Activated CD8-positive, alpha-beta memory T cell treated with anti-CD3 and anti-CD28 coated beads, Interleukin-2, amount 50 U/mL, for 24 hours (primary cell): ENCODE measurements at regions not wholly inside any gene's neighbourhood (a gene's known extent, or its start where the extent isn't known, plus 50 kb on each side); places are given as distances from the start of the nearest gene placed in this dataset.
A peak's percentile ranks its signal among the peaks of the same experiment; 100 is the strongest.
"Not testable (repeated sequence)": the region's sequence is repeated elsewhere in the genome, so short reads cannot be mapped to it uniquely, and the experiment has no call there.

Experiments
- DNase-seq: peaks from one replicate; pipeline ENCODE4 v3.0.0-alpha.2; 2020; ENCODE audit errors: extremely low read depth

- DNase-seq, result no peak
Observed at GRCh38 chr5:101751105-101751504, 545.0 kb downstream of the SLCO4C1 start.

DNA sequence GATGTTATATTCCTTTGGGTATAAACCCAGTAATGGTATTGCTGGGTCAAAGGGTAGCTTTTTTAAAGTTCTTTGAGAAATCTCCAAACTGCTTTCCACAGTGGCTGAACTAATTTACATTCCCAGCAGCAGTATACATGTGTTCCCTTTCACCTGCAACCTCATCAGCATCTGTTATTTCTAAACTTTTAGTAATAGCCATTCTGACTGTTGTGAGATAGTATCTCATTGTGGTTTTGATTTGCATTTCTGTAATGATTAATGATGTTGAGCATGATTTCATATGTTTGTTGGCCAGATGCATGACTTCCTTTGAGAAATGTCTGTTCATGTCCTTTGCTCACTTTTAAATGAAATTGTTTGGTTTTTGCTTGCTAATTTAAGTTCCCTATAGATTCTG, 553.1 kb downstream of the SLCO4C1 start:
- DNase-seq, result not testable (repeated sequence)

- no peak for DNase-seq
Observed at GRCh38 chr5:101728933-101729332, 567.2 kb downstream of the SLCO4C1 start.

DNA sequence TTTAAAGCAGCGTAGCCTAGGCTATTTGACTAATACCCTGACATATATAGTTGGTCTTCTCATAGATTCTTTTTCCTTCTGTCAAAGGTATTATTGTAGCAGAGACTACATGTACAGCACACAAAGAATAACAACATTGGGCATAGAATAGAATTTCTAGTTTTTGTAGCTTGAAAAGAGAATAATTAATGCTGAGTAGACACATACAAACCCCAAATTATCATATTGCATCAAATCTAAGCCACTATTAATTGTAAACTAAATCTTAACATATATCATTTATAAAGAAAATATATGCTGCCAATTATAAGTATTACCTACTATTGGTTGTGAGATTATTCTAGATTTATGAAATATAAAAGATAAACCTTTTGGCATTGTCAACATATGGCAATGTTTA, 574.5 kb downstream of the SLCO4C1 start:
- no peak for DNase-seq

- no peak for DNase-seq
Observed at GRCh38 chr5:101720033-101720432, 576.1 kb downstream of the SLCO4C1 start.

DNA sequence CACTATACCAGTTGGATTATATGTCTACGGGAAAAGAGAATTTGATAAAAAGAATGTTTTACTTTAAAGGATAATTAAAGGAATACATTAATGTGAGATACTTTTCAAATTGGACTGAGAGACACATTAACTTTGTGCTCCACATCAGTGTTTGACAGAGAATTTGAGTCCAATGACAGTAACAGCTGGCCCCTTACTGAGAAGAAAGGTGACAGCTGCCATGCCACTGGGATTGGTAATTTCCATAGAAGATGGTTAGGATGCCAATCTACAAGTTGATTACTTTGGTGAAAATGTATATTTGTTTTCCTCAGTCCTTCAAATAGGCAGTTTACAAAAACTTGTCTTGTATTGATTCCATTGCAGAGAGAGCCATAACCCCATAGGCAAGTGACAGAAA, 578.4 kb downstream of the SLCO4C1 start:
- DNase-seq, result no peak

DNA sequence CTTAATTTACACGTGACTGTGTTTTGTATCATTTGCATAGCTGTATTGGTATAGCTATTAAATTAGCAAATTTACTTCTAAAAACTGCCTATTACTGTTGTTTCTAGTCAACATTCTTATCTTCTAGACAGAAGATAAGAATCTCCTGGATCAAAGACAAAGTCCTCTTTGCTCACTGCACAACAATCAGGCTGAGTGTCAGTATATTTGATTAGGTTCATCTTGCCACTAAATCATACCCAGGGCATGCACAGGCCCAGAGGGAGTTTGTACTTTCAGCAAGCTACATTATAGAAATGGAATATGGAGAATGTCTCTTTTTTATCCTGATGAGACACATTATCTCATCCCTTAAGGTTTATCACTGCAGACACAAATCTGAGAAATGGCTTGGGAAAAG, 579.1 kb downstream of the SLCO4C1 start:
- no peak for DNase-seq

- not testable (repeated sequence) for DNase-seq
Observed at GRCh38 chr5:101715790-101716189, 580.3 kb downstream of the SLCO4C1 start.

DNA sequence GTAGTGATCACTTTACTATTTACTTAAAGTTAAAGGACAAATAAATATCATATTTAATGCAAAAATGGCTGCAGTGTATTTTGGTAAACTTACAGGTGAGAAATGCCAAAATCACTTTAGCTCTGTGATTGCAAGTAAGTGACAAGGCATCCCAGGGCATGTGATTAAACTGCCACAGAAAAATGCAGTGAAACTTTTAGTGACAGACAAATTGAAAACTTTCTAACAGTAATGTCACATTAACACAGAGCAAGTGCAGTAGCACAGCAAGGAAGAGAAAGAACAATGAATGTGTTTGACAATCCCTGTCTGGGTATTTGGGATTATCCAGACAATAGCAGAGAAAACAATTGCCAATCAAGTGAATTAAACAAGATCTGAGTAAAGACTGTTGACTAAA, 606.8 kb downstream of the SLCO4C1 start:
- no peak for DNase-seq

- DNase-seq, result no peak
Observed at GRCh38 chr5:101688156-101688555, 607.9 kb downstream of the SLCO4C1 start.

- DNase-seq, result no peak
Observed at GRCh38 chr5:101687349-101687985, 608.6 kb downstream of the SLCO4C1 start.

DNA sequence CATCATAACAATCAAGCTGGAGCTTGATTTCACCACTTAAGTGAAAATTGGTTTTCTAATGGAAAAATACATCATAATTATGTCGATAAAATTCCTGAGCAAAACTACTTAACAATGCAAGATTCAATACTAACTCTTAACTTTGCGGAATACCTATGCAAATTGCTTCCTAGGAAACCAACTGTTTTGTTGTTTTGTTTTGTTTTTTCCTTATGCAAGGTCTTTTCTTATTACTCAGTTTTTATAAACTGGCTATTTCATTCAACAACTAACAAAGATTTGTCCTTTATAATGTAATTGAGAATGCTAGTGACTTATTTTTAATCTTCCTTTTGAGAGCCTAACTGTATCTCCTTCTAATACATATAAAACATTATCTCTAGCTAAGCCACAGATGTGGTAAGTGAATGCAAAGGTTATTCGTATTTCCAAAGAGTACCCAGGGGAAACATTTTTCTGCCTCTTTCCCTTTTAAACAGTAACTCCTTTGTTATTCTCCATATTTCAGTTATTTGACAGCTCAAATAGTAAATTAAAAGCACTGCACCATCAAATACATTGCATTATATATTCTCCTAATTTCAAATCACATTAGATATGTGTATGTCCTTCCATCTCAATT, 609.4 kb downstream of the SLCO4C1 start:
- no peak for DNase-seq

- DNase-seq, result no peak
Observed at GRCh38 chr5:101679816-101680215, 616.3 kb downstream of the SLCO4C1 start.

- DNase-seq, result peak; percentile 0
Observed at GRCh38 chr5:101678481-101679193, 617.4 kb downstream of the SLCO4C1 start.

DNA sequence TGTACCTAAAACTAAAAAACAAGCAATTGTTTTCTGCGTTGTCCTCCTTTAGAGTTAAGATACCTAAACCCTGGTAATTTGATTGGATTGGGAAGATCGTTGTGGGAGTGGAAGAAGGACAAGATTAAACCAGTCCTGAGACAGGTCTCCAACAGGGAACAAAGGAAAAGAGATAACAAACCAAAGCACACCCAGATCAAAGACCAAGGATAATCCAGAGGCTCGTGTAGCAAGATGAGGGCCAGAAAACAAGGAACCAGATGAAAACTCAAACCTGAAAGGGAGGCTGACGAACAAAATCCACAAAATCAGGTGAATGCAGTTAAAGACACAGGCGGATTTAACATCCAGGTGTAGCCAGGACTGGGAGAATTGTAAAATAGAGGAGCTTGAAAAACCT, 618.1 kb downstream of the SLCO4C1 start:
- DNase-seq, result no peak

DNA sequence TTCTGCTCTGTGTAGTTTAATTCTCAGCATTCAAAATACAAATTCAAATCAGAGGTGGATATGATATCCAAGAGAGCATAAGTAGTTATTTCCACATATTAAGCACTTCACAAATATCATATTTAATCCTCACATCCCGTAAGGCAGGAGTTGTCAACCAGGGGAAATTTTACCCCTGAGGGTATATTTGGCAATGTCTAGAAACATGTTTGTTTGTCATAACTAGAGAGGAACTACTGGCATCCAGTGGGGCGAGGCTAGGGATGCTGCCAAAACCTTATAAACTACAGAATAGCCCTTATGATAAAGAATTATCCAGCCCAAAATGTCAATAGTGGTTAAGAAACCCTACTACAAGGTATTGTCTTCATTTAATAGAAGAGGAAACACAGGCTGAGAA, 619.4 kb downstream of the SLCO4C1 start:
- DNase-seq, result no peak

DNA sequence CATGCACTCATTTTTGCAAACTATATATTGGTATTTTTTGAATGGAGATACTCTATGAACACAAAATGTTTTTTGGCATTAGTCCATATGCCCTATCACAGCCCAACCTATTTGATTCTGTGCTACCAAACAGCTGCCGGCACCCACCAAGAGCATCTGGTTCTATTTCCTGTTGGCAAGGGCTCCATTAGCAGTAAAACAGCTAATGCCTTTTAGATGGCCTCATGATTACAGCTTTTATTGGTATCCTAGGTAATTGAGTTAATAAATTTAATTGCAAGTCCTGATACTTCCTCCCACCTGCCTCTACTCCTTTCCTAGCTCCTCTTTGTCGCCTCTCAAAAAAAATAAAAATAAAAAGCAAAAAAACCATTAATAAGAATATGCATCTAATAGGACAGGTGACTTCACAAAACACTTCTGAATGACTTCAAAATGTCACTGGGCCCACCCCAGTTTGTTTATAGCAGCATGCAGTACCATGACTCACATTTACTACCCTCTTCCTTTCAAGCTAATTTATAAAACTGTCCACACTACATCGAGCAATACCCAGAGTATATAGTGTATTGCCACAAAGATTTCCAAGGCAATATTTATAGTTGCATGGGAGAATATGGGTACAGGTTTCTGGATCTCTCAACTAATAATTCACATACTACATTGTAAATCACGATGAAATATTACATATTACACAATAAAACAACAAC, 620.4 kb downstream of the SLCO4C1 start:
- DNase-seq, result no peak

DNA sequence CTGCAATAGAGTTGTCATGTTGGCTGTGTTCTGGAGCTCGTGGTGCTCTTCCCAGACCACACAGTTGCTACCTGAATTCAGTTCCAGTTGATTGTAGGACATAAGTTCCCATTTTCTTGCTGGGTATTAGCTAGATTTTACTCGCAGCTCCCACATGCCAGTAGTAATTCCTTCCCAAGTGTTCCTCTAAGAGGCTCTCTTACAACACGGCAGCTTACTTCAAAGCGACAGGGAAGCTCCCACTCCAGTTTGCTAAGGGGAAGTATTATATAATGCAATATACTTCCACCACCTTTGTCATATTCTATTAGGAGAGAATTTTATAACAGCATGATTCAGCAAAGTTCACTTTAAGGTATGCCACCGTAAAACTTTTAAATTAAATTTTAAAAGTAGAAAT, 623.0 kb downstream of the SLCO4C1 start:
- DNase-seq, result no peak

DNA sequence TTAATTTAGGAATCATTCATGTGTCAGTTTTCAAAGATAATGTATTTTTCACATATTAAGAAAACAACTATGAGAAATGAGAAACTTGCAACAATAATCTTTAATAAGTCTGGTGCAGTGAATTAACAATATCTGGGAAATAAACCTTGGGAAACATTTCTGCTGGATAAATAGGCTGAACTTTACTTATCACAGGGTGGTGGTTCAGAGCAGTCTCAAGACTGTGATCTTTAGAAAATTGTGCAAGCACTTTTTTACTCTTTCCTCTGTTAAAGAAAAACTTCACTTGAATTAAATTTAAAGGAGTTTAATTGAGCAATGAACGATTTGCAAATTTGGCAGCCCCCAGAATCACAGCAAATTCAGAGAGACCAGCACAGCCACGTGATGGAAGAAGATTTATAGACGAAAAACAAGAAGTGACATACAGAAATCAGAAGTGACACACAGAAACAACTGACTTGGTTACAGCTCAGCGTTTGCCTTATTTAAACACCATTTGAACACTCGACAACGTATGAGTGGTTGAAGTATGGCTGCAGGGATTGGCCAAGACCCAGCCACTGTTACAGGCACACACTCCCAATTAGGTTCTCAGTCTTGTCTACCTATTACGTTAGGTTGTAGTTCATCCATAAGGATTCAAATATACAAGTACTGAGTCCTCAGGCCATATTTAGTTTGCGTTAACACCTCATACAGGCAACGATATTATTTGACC, 631.9 kb downstream of the SLCO4C1 start:
- DNase-seq, result no peak

GRCh38 chr5:101663543-101663942, 632.5 kb downstream of the SLCO4C1 start:
- no peak for DNase-seq

DNA sequence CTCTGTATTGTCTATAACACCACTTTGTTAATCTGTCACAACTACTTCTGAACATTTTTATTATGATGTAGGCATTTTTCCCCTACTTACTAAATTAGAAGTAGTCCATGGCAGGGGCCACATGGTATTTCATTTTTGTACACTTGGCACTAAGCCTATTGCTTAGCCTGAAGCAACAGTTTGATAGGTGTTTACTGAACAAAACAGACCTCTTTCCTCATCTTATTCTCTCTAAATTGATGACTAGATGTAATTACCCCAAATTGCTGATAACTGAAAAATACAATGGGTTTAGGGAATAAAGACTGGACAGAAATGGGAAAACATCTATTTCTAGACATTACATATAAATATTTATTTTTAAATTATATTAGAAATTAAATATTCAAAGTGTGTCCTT, 633.8 kb downstream of the SLCO4C1 start:
- no peak for DNase-seq

- DNase-seq, result no peak
Observed at GRCh38 chr5:101658433-101658832, 637.7 kb downstream of the SLCO4C1 start.
